ENCODE measurements at regions not wholly inside any gene's neighbourhood (a gene's known extent, or its start where the extent isn't known, plus 50 kb on each side); places are given as distances from the start of the nearest gene placed in this dataset.

GRCh38 chr5:61766141-61766540, 434.1 kb downstream of the ZSWIM6 start:
- TF ChIP-seq, protein P1, sequence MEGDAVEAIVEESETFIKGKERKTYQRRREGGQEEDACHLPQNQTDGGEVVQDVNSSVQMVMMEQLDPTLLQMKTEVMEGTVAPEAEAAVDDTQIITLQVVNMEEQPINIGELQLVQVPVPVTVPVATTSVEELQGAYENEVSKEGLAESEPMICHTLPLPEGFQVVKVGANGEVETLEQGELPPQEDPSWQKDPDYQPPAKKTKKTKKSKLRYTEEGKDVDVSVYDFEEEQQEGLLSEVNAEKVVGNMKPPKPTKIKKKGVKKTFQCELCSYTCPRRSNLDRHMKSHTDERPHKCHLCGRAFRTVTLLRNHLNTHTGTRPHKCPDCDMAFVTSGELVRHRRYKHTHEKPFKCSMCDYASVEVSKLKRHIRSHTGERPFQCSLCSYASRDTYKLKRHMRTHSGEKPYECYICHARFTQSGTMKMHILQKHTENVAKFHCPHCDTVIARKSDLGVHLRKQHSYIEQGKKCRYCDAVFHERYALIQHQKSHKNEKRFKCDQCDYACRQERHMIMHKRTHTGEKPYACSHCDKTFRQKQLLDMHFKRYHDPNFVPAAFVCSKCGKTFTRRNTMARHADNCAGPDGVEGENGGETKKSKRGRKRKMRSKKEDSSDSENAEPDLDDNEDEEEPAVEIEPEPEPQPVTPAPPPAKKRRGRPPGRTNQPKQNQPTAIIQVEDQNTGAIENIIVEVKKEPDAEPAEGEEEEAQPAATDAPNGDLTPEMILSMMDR (IDR thresholded peaks at IDR 0.05): no peak
- TF ChIP-seq POLR2A (IDR thresholded peaks at IDR 0.05): no peak

All from lower leg skin (tissue), 3 donors.